Vagina (tissue), 2 donors: ENCODE measurements at regions not wholly inside any gene's neighbourhood (a gene's known extent, or its start where the extent isn't known, plus 50 kb on each side); places are given as distances from the start of the nearest gene placed in this dataset.

Experiments
- POLR2A ChIP-seq, 2 donors: fragments of 450-650 bp; IDR thresholded peaks; one replicate each; pipeline ENCODE4 v1.6.1; 2017; ENCODE audit warnings: antibody characterized with exemption in 2 of 2, mild to moderate bottlenecking in 2 of 2, moderate library complexity in 2 of 2
- POLR2AphosphoS5 ChIP-seq, 2 donors: sonication (generic); formaldehyde crosslinking; IDR thresholded peaks; one replicate each; pipeline ENCODE4 v1.9.0; 2017; ENCODE audit warnings: antibody characterized with exemption in 2 of 2, mild to moderate bottlenecking in 2 of 2, low read depth in 1 of 2; ENCODE audit not compliant: insufficient read depth in 1 of 2
- TF ChIP-seq, protein P1 (sequence below), 3 experiments: fragments of 450-650 bp in 2 of 3; fragments of 200-600 bp in 1 of 3; sonication (generic) in 1 of 3; IDR thresholded peaks; one replicate each; pipeline ENCODE4 v1.5.1; 2017 to 2019; ENCODE audit warnings: antibody characterized with exemption in 3 of 3, mild to moderate bottlenecking in 2 of 3, moderate library complexity in 2 of 3

DNA sequence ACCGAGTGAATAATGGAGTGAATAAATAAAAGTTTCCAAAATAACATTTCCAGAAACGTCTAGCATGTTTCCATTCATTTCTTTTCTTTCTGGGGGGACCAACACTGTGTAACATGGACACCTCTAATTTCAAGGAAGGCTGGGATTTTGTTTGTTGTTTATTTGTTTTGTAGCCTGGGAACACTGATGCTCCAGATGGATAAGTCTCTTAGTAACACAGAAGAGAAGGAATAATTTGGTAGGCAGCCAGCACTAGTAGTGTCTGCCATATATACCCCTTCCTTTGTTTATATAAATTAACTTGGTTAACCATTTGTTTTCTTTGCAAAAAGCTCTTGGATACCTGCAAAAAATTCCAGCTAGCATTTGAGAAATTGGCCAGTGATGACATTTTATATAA is 411.4 kb upstream of the DEPDC1 start:
- TF ChIP-seq, protein P1, sequence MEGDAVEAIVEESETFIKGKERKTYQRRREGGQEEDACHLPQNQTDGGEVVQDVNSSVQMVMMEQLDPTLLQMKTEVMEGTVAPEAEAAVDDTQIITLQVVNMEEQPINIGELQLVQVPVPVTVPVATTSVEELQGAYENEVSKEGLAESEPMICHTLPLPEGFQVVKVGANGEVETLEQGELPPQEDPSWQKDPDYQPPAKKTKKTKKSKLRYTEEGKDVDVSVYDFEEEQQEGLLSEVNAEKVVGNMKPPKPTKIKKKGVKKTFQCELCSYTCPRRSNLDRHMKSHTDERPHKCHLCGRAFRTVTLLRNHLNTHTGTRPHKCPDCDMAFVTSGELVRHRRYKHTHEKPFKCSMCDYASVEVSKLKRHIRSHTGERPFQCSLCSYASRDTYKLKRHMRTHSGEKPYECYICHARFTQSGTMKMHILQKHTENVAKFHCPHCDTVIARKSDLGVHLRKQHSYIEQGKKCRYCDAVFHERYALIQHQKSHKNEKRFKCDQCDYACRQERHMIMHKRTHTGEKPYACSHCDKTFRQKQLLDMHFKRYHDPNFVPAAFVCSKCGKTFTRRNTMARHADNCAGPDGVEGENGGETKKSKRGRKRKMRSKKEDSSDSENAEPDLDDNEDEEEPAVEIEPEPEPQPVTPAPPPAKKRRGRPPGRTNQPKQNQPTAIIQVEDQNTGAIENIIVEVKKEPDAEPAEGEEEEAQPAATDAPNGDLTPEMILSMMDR (IDR thresholded peaks at IDR 0.05): no peak
- TF ChIP-seq POLR2A (IDR thresholded peaks at IDR 0.05) (no peak), POLR2AphosphoS5 (IDR thresholded peaks at IDR 0.05; ENCODE audit: insufficient read depth in 1 of 2, low read depth in 1 of 2) (no peak)
